ENCODE measurements at regions not wholly inside any gene's neighbourhood (a gene's known extent, or its start where the extent isn't known, plus 50 kb on each side); places are given as distances from the start of the nearest gene placed in this dataset.
"Not testable (repeated sequence)": the region's sequence is repeated elsewhere in the genome, so short reads cannot be mapped to it uniquely, and the experiment has no call there.

DNA sequence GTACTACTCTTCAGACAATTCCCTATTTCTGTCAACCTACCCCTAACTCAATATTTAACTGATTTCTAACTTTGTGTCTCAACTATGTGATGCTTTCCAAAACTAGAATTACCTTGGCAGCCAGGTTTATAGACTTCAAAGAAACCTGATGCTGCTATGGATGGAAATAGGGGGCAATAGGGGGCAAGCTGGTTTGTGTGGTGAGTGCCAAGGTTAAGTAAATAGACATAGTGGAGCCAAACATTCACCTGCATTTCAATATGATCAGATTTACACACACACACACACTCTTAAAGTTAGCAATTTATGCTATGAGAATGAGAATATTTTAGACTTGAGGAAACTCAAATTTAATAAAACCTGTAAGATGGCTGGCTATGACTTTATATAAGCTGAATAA, 784.6 kb downstream of the TTLL7 start:
- TF ChIP-seq, protein P1, sequence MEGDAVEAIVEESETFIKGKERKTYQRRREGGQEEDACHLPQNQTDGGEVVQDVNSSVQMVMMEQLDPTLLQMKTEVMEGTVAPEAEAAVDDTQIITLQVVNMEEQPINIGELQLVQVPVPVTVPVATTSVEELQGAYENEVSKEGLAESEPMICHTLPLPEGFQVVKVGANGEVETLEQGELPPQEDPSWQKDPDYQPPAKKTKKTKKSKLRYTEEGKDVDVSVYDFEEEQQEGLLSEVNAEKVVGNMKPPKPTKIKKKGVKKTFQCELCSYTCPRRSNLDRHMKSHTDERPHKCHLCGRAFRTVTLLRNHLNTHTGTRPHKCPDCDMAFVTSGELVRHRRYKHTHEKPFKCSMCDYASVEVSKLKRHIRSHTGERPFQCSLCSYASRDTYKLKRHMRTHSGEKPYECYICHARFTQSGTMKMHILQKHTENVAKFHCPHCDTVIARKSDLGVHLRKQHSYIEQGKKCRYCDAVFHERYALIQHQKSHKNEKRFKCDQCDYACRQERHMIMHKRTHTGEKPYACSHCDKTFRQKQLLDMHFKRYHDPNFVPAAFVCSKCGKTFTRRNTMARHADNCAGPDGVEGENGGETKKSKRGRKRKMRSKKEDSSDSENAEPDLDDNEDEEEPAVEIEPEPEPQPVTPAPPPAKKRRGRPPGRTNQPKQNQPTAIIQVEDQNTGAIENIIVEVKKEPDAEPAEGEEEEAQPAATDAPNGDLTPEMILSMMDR (IDR thresholded peaks at IDR 0.05): not testable (repeated sequence)
- not testable (repeated sequence) for TF ChIP-seq POLR2A (IDR thresholded peaks at IDR 0.05)

Data from right lobe of liver (tissue), 4 donors.